Panc1 (cell line): ENCODE measurements at regions not wholly inside any gene's neighbourhood (a gene's known extent, or its start where the extent isn't known, plus 50 kb on each side); places are given as distances from the start of the nearest gene placed in this dataset.
A peak's percentile ranks its signal among the peaks of the same experiment; 100 is the strongest.
"Not testable (repeated sequence)": the region's sequence is repeated elsewhere in the genome, so short reads cannot be mapped to it uniquely, and the experiment has no call there.

Experiments used
- ATAC-seq: fragments of 200-7000 bp; cut with Tn5 transposase; 2 replicates; pipeline ENCODE4 v1.9.1; 2020; ENCODE audit warnings: mild to moderate bottlenecking, moderate library complexity
- BruUV-seq: library from RNA; stranded (reverse); fragments of 400-500 nt; replicated peaks from 2 replicates; lab custom pipeline; 2021; lab: Mats Ljungman, UMichigan
- CTCF ChIA-PET: fragments of 300-600 bp; sonication (Branson Sonifier 250); formaldehyde crosslinking; loops from one replicate; lab custom pipeline; 2022; ENCODE audit warnings: antibody characterized with exemption; lab: Charles Lee
- POLR2A ChIA-PET: fragments of 300-600 bp; sonication (Branson Sonifier 250); formaldehyde crosslinking; loops from one replicate; lab custom pipeline; 2022; ENCODE audit warnings: antibody characterized with exemption; lab: Charles Lee
- DNase-seq: peaks from one replicate; pipeline ENCODE4 v3.0.0-alpha.2; 2010; ENCODE audit warnings: low read depth, low spot score
- H3K27ac ChIP-seq: 2 replicates; pipeline ENCODE4 v1.5.1; 2011; ENCODE audit warnings: mild to moderate bottlenecking, low read length, inconsistent platforms
- H3K27me3 ChIP-seq: fragments of 200-500 bp; sonication (Bioruptor generic); 2 replicates; pipeline ENCODE4 v1.6.0; 2014; ENCODE audit warnings: low read length, inconsistent platforms; ENCODE audit not compliant: control insufficient read depth, insufficient read depth
- H3K36me3 ChIP-seq: fragments of 200-500 bp; sonication (Bioruptor generic); 2 replicates; pipeline ENCODE4 v1.5.1; 2014; ENCODE audit warnings: inconsistent platforms, mild to moderate bottlenecking, low read length, moderate library complexity; ENCODE audit not compliant: control insufficient read depth, insufficient read depth
- H3K4me1 ChIP-seq: 2 replicates; pipeline ENCODE4 v1.5.1; 2011; ENCODE audit warnings: inconsistent platforms, mild to moderate bottlenecking, low read length, moderate library complexity; ENCODE audit not compliant: control insufficient read depth, insufficient read depth
- H3K4me3 ChIP-seq, 2 experiments: 2 replicates each; pipeline ENCODE4 v1.5.1; 2011 to 2012; ENCODE audit warnings: low read depth in 2 of 2, low read length in 2 of 2, mild to moderate bottlenecking in 2 of 2, inconsistent platforms in 1 of 2, moderate library complexity in 1 of 2
- H3K9me3 ChIP-seq: fragments of 200-500 bp; sonication (Bioruptor generic); 2 replicates; pipeline ENCODE4 v1.5.1; 2014; ENCODE audit warnings: low read depth, mild to moderate bottlenecking, inconsistent platforms, low read length, moderate library complexity; ENCODE audit not compliant: control insufficient read depth, insufficient read depth
- CTCF ChIP-seq: fragments of 450-650 bp; IDR thresholded peaks from 2 replicates; pipeline ENCODE4 v1.5.1; 2017; ENCODE audit warnings: mild to moderate bottlenecking
- POLR2AphosphoS5 ChIP-seq: IDR thresholded peaks from 2 replicates; pipeline ENCODE4 v1.6.1; 2012; ENCODE audit warnings: mild to moderate bottlenecking, low read depth, low read length, moderate library complexity
- SIN3A ChIP-seq: IDR thresholded peaks from 2 replicates; pipeline ENCODE4 v1.6.1; 2012; ENCODE audit warnings: low read depth, mild to moderate bottlenecking, low read length, moderate library complexity, borderline replicate concordance; ENCODE audit not compliant: insufficient read depth
- TCF7L2 ChIP-seq: IDR thresholded peaks from 2 replicates; pipeline ENCODE4 v1.6.1; 2011; ENCODE audit warnings: mild to moderate bottlenecking, low read depth, low read length, inconsistent platforms
- in situ Hi-C: cut with HindIII; loops from 2 replicates; pipeline ENCODE4 v1.10.0; 2016; ENCODE audit warnings: low sequenced_read_pairs, low pct_unique_long_range_greater_than_20kb
- intact Hi-C: fragments of 100-400 bp; cut with micrococcal nuclease; formaldehyde crosslinking; loops from one replicate; pipeline ENCODE4 v1.10.0; 2022; ENCODE audit not compliant: unreplicated experiment
- TF ChIP-seq, protein P1 (sequence below), 2 experiments: IDR thresholded peaks; 2 replicates each; pipeline ENCODE4 v1.6.1; 2011 to 2012; ENCODE audit warnings: low read depth in 2 of 2, control low read depth in 1 of 2, low read length in 1 of 2, mild to moderate bottlenecking in 1 of 2, moderate library complexity in 1 of 2; ENCODE audit not compliant: insufficient read depth in 1 of 2

DNA sequence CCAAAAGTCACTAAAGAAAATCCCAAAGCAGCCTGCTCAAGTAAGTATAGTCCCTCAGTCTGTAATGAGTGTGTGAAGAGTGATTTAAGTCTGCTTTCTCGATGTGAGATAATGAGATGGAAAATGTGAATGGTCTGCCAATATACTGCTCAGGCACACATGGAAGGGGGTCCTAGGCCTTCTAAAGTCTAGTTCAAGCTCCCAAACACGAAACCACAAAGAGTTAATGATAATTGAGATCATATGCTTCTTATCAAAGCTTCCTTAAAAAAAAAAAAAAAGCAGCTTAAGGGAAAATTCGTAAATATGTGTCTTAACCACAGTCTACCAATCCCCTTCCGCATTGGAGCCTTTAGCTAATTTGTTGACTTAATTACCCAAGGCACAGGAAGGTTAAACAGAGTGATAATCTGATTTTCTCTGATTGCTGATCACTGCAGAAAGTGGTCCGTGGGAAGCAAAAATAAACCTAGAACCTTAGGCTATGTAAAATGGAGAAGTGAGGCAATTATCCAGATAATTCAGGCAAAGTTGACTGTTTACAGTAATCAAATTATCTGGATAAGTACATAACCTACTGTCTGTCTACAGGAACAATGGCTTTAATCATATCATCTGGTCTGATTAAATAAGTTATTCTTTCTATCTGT lies 172.9 kb downstream of the MBL2 start:
- ChIA-PET CTCF (interaction anchor here (0.7 to 0.8 kb wide), 2 partner anchors 13 to 383 kb away, joined by 3 read pairs; no protein-coding TSS in a partner anchor), POLR2A (no interaction called here)
- Histone ChIP-seq H3K4me1 (peaks cover 3% of the 10 kb centered on the region; the same call in 1 of the 2 replicates), H3K27ac (peak overlapping the region; percentile 69), H3K4me3 (no peak overlapping the region), H3K27me3 (no peaks in the 10 kb centered on the region), H3K36me3 (no peaks in the 10 kb centered on the region), H3K9me3 (0 out of 2 replicates have a peak, but pooled peaks cover 4% of the 10 kb centered on the region)
- TF ChIP-seq POLR2AphosphoS5 (no peak), CTCF (no peak), TCF7L2 (no peak), SIN3A (no peak)
- TF ChIP-seq, protein P1, sequence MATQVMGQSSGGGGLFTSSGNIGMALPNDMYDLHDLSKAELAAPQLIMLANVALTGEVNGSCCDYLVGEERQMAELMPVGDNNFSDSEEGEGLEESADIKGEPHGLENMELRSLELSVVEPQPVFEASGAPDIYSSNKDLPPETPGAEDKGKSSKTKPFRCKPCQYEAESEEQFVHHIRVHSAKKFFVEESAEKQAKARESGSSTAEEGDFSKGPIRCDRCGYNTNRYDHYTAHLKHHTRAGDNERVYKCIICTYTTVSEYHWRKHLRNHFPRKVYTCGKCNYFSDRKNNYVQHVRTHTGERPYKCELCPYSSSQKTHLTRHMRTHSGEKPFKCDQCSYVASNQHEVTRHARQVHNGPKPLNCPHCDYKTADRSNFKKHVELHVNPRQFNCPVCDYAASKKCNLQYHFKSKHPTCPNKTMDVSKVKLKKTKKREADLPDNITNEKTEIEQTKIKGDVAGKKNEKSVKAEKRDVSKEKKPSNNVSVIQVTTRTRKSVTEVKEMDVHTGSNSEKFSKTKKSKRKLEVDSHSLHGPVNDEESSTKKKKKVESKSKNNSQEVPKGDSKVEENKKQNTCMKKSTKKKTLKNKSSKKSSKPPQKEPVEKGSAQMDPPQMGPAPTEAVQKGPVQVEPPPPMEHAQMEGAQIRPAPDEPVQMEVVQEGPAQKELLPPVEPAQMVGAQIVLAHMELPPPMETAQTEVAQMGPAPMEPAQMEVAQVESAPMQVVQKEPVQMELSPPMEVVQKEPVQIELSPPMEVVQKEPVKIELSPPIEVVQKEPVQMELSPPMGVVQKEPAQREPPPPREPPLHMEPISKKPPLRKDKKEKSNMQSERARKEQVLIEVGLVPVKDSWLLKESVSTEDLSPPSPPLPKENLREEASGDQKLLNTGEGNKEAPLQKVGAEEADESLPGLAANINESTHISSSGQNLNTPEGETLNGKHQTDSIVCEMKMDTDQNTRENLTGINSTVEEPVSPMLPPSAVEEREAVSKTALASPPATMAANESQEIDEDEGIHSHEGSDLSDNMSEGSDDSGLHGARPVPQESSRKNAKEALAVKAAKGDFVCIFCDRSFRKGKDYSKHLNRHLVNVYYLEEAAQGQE (IDR thresholded peaks at IDR 0.05; ENCODE audit: insufficient read depth in 1 of 2, low read depth in 2 of 2, low read length in 1 of 2): no peak
- no TSS peak for BruUV-seq
- DNase-seq (no peak), ATAC-seq (no peak)
- intact Hi-C loops: no loop called here
- in situ Hi-C loops: no loop called here

GRCh38 chr10:52604131-52604530 lies 168.5 kb downstream of the MBL2 start:
- POLR2A ChIA-PET: not testable (repeated sequence)

DNA sequence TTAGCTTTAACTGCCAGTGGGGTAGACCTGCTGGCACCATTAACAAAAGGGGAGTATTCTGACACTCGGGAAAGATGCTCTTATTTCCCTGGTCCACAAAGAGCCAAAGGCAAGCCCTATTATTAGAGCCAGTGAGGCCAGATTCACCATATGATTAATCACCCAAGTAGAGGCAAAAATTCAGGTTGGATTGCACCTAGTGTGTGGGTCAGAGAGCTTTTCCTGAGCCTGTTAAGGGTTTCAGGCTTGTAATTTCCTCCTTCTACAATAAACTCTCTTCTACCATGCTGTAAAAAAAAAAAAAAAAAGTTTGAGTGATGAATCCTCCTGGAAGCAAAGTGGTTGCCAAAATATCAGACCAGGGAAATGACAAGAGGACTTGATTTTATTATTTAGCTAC lies 163.5 kb downstream of the MBL2 start:
- no peaks in the 10 kb centered on the region for H3K4me1 ChIP-seq
- ATAC-seq (no peak), DNase-seq (no peak)
- H3K27me3 ChIP-seq: no peaks in the 10 kb centered on the region
- BruUV-seq: no TSS peak
- no peak overlapping the region for H3K4me3 ChIP-seq
- intact Hi-C loops: no loop called here
- in situ Hi-C loops: no loop called here
- TF ChIP-seq TCF7L2 (no peak), POLR2AphosphoS5 (no peak), SIN3A (no peak), CTCF (no peak)
- TF ChIP-seq, protein P1 (IDR thresholded peaks at IDR 0.05; ENCODE audit: insufficient read depth in 1 of 2, low read depth in 2 of 2, low read length in 1 of 2): no peak
- POLR2A ChIA-PET: interaction anchor here (0.6 kb wide), 1 partner anchor 849 kb away, joined by 3 read pairs; no protein-coding TSS in a partner anchor
- no peaks in the 10 kb centered on the region for H3K9me3 ChIP-seq
- no peak overlapping the region for H3K27ac ChIP-seq
- CTCF ChIA-PET: no interaction called here
- no peaks in the 10 kb centered on the region for H3K36me3 ChIP-seq

More at GRCh38 chr10:52604131-52604530, 168.5 kb downstream of the MBL2 start:
- H3K4me3 ChIP-seq, BruUV-seq, H3K27ac ChIP-seq, H3K36me3 ChIP-seq, CTCF ChIA-PET, in situ Hi-C loops, H3K27me3 ChIP-seq, DNase-seq, ATAC-seq, H3K9me3 ChIP-seq, intact Hi-C loops, H3K4me1 ChIP-seq: not testable (repeated sequence)
